GM12878 (cell line): ENCODE measurements at regions not wholly inside any gene's neighbourhood (a gene's known extent, or its start where the extent isn't known, plus 50 kb on each side); places are given as distances from the start of the nearest gene placed in this dataset.

Experiments
- ATAC-seq: fragments of 200-7000 bp; cut with Tn5 transposase; 3 replicates; pipeline ENCODE4 v1.9.1; 2020; ENCODE audit warnings: mild to moderate bottlenecking, moderate library complexity
- BruUV-seq: library from RNA; stranded (reverse); fragments of 400-500 nt; replicated peaks from 2 replicates; lab custom pipeline; 2021; lab: Mats Ljungman, UMichigan
- CTCF ChIA-PET: fragments of 300-600 bp; sonication (Branson Sonifier 250); formaldehyde crosslinking; extraction: SDS; loops from one replicate; lab custom pipeline; 2021; ENCODE audit warnings: inconsistent platforms; lab: Yijun Ruan, JAX
- POLR2A ChIA-PET: fragments of 350-600 bp; formaldehyde crosslinking; extraction: SDS; loops from one replicate; lab custom pipeline; 2021; ENCODE audit warnings: inconsistent platforms; lab: Charles Lee
- RAD21 ChIA-PET: fragments of 300-600 bp; sonication (Branson Sonifier 250); formaldehyde crosslinking; loops from one replicate; lab custom pipeline; 2023; ENCODE audit warnings: antibody characterized with exemption; ENCODE audit not compliant: unreplicated experiment; lab: Charles Lee
- SMC1A ChIA-PET: fragments of 300-600 bp; sonication (Branson Sonifier 250); formaldehyde crosslinking; loops from one replicate; lab custom pipeline; 2023; ENCODE audit not compliant: unreplicated experiment, uncharacterized antibody; lab: Charles Lee
- DNase-seq: peaks from one replicate; pipeline ENCODE4 v3.0.0-alpha.2; 2011; ENCODE audit warnings: low read depth, low spot score
- FAIRE-seq: peaks from 3 replicates; lab custom pipeline; 2011; peaks lifted over from hg19 to GRCh38; lab: Jason Lieb, UNC
- H2AFZ ChIP-seq: 2 replicates; pipeline ENCODE4 v1.6.0; 2011; ENCODE audit warnings: low read depth, low read length, control low read depth; ENCODE audit not compliant: control insufficient read depth
- H3K27ac ChIP-seq: 2 replicates; pipeline ENCODE4 v1.5.1; 2011; ENCODE audit warnings: control low read depth; ENCODE audit not compliant: control insufficient read depth, insufficient read depth
- H3K27me3 ChIP-seq, 2 experiments: replicated peaks in 1 of 2; 2 replicates each; pipeline versions ENCODE4 v1.6.0 to v1.6.1; 2011; ENCODE audit warnings: low read length in 1 of 2; ENCODE audit not compliant: control insufficient read depth in 2 of 2, insufficient read depth in 2 of 2
- H3K36me3 ChIP-seq, 2 experiments: 2 replicates each; pipeline ENCODE4 v1.5.1; 2011; ENCODE audit warnings: low read length in 1 of 2; ENCODE audit not compliant: control insufficient read depth in 2 of 2, insufficient read depth in 2 of 2
- H3K4me1 ChIP-seq: 2 replicates; pipeline ENCODE4 v1.6.1; 2011; ENCODE audit warnings: mild to moderate bottlenecking, low read length, moderate library complexity, mixed read lengths; ENCODE audit not compliant: control insufficient read depth, insufficient read depth
- H3K4me2 ChIP-seq: 2 replicates; pipeline ENCODE4 v1.6.0; 2011; ENCODE audit warnings: control low read depth; ENCODE audit not compliant: control insufficient read depth, insufficient read depth
- H3K4me3 ChIP-seq: fragments of 200-600 bp; sonication (generic); 2 replicates; pipeline ENCODE4 v1.5.1; 2016
- H3K79me2 ChIP-seq: 2 replicates; pipeline ENCODE4 v1.6.0; 2011; ENCODE audit warnings: low read length; ENCODE audit not compliant: control insufficient read depth, insufficient read depth
- H3K9ac ChIP-seq: 2 replicates; pipeline ENCODE4 v1.8.0; 2011; ENCODE audit warnings: low read length, control low read depth, mixed read lengths; ENCODE audit not compliant: control insufficient read depth, insufficient read depth
- H3K9me3 ChIP-seq: replicated peaks from 3 replicates; pipeline ENCODE4 v1.5.1; 2011; ENCODE audit warnings: mild to moderate bottlenecking, low read length; ENCODE audit not compliant: control insufficient read depth, insufficient read depth
- H4K20me1 ChIP-seq: 2 replicates; pipeline ENCODE4 v1.6.0; 2011; ENCODE audit not compliant: control insufficient read depth, insufficient read depth
- ATF2 ChIP-seq: IDR thresholded peaks from 2 replicates; pipeline ENCODE4 v1.6.1; 2012; ENCODE audit warnings: low read length, inconsistent platforms
- CEBPZ ChIP-seq: fragments of 150-350 bp; IDR thresholded peaks from 2 replicates; pipeline ENCODE4 v1.6.1; 2016; ENCODE audit warnings: low read depth, low read length
- DPF2 ChIP-seq: fragments of 450-650 bp; IDR thresholded peaks from 2 replicates; pipeline ENCODE4 v1.6.1; 2017; ENCODE audit warnings: mild to moderate bottlenecking
- E2F4 ChIP-seq: IDR thresholded peaks from 2 replicates; pipeline ENCODE4 v1.6.1; 2012; ENCODE audit warnings: low read depth, low read length, improper control_type of control experiment
- EED ChIP-seq: sonication (generic); IDR thresholded peaks from 2 replicates; pipeline ENCODE4 v1.6.1; 2016; ENCODE audit warnings: antibody characterized with exemption, low read depth
- MLLT1 ChIP-seq: fragments of 450-650 bp; IDR thresholded peaks from 2 replicates; pipeline ENCODE4 v1.6.1; 2016; ENCODE audit warnings: mild to moderate bottlenecking
- PAX5 ChIP-seq: IDR thresholded peaks from 2 replicates; pipeline ENCODE4 v1.6.1; 2011; ENCODE audit warnings: low read depth, low read length, borderline replicate concordance
- RELB ChIP-seq: fragments of 450-650 bp; IDR thresholded peaks from 2 replicates; pipeline ENCODE4 v1.6.1; 2017; ENCODE audit warnings: low read depth, mild to moderate bottlenecking, moderate library complexity
- SPI1 ChIP-seq: IDR thresholded peaks from 2 replicates; pipeline ENCODE4 v1.6.1; 2011; ENCODE audit warnings: low read depth, mild to moderate bottlenecking, low read length, moderate library complexity, borderline replicate concordance; ENCODE audit not compliant: insufficient read depth
- STAT3 ChIP-seq: IDR thresholded peaks from 2 replicates; pipeline ENCODE4 v1.6.1; 2011; ENCODE audit warnings: low read depth, low read length, improper control_type of control experiment
- ZBED1 ChIP-seq: IDR thresholded peaks from 2 replicates; pipeline ENCODE4 v1.6.1; 2016; ENCODE audit warnings: borderline replicate concordance
- ZNF207 ChIP-seq: fragments of 450-650 bp; IDR thresholded peaks from 2 replicates; pipeline ENCODE4 v1.6.1; 2014; ENCODE audit warnings: antibody characterized with exemption, mild to moderate bottlenecking, borderline replicate concordance
- ZNF217 ChIP-seq: fragments of 450-650 bp; IDR thresholded peaks from 2 replicates; pipeline ENCODE4 v1.6.1; 2017; ENCODE audit warnings: antibody characterized with exemption, mild to moderate bottlenecking
- ZSCAN29 ChIP-seq: fragments of 450-650 bp; IDR thresholded peaks from 2 replicates; pipeline ENCODE4 v1.6.1; 2017; ENCODE audit warnings: mild to moderate bottlenecking, moderate library complexity
- WGBS: methylation state at CpG from one replicate; pipeline ENCODE4 v1.1.6; 2016; ENCODE audit warnings: low lambda C conversion rate; ENCODE audit not compliant: insufficient replicate concordance, insufficient coverage; ENCODE audit errors: missing lambda C conversion rate; 5-methylcytosine and 5-hydroxymethylcytosine counted together
- in situ Hi-C: fragments of 300-500 bp; cut with MboI; formaldehyde crosslinking; loops from 9 replicates; pipeline ENCODE4 v1.14.3; 2018; ENCODE audit warnings: mixed read lengths
- intact Hi-C: fragments of 100-400 bp; cut with micrococcal nuclease; formaldehyde crosslinking; loops from one replicate; pipeline ENCODE4 v1.14.2; 2022; ENCODE audit not compliant: unreplicated experiment

GRCh38 chr10:52653263-52653909 is 119.2 kb downstream of the MBL2 start:
- CTCF ChIA-PET, result interaction anchor here (3.6 kb wide), 1 partner anchor 9 kb away, joined by 13 read pairs; no protein-coding TSS in a partner anchor
- no peak for FAIRE-seq
- no peak for TF ChIP-seq ZBED1
- no peak for TF ChIP-seq ZSCAN29
- TF ChIP-seq STAT3, result no peak
- TF ChIP-seq MLLT1, result no peak
- no peak for TF ChIP-seq ZNF207
- TF ChIP-seq ZNF217, result no peak
- TF ChIP-seq SPI1, result no peak
- no peak for TF ChIP-seq PAX5
- no peak for TF ChIP-seq EED
- TF ChIP-seq CEBPZ, result no peak
- no peak for TF ChIP-seq RELB
- TF ChIP-seq E2F4, result no peak
- TF ChIP-seq DPF2, result no peak
- no peak for TF ChIP-seq ATF2

More at GRCh38 chr10:52653263-52653909, 119.2 kb downstream of the MBL2 start:
- in situ Hi-C loops (no loop called here), intact Hi-C loops (no loop called here)
- ChIA-PET POLR2A (no interaction called here), SMC1A (no interaction called here), RAD21 (no interaction called here)
- Histone ChIP-seq H3K9ac (no peak overlapping the region), H2AFZ (no peak overlapping the region), H3K27me3 (no peaks in the 10 kb centered on the region; a peak in 1 of 4 replicates), H3K79me2 (no peaks in the 10 kb centered on the region), H3K9me3 (no peaks in the 10 kb centered on the region), H4K20me1 (no peaks in the 10 kb centered on the region), H3K4me2 (no peak overlapping the region), H3K27ac (no peak overlapping the region), H3K4me3 (no peak overlapping the region), H3K36me3 (no peaks in the 10 kb centered on the region), H3K4me1 (no peaks in the 10 kb centered on the region)
- BruUV-seq, result no TSS peak
- 19% methylated on average over 5 of the region's 5 CpGs for WGBS
- no peak for DNase-seq
- ATAC-seq, result no peak
